ENCODE measurements at regions not wholly inside any gene's neighbourhood (a gene's known extent, or its start where the extent isn't known, plus 50 kb on each side); places are given as distances from the start of the nearest gene placed in this dataset.
"Not testable (repeated sequence)": the region's sequence is repeated elsewhere in the genome, so short reads cannot be mapped to it uniquely, and the experiment has no call there.

DNA sequence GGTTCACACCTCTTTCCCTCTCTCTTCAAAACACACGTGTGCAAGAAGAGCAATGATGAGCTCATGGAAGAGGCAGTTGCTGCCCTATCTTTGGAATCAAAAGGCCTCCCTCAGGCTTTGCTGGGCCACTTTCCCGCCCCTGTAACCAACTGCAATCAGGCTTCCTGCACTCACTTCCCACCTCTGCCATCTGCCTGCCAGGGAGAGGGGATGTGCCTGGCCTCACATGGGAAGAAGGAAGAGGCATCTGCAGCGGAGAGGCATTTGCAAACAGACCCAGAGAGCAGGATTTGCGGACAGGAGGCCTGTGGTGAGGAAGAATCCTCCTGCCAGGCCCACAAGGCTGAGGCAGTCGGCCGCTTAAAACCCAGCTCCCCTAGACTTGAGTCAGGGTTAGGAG, 175.6 kb upstream of the ATP10A start:
- CTCF ChIA-PET = no interaction called here
- H3K9me3 Mint-ChIP-seq (ENCODE audit: low read depth) = no peaks in the 10 kb centered on the region
- H3K27ac Mint-ChIP-seq = no peak overlapping the region
- ATAC-seq (no peak), DNase-seq (no peak)
- H3K36me3 Mint-ChIP-seq = no peaks in the 10 kb centered on the region
- peaks cover 4% of the 10 kb centered on the region for H3K4me1 Mint-ChIP-seq
- H3K27me3 Mint-ChIP-seq = peaks cover 5% of the 10 kb centered on the region
- no peak overlapping the region for H3K4me3 Mint-ChIP-seq

DNA sequence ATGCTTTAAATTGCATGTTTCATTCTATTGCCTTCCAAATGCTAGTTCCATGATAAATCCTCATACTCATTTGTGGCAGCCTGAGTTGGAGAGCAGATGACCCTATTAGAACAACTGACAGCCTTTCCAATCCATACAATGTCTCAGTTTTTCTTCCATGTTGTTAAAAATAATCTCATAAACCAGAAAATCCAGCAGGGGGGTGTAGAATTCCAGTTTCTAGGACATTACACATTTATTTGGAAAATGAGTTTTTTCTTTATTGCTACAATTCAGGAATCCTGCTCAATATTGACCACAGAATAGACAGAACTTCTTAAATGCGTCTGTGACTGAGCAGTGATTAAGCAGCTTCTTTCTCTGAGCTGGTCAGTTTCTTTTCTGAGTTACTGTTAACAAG, 174.2 kb upstream of the ATP10A start:
- Mint-ChIP-seq H3K36me3 (no peaks in the 10 kb centered on the region), H3K27me3 (peaks cover 5% of the 10 kb centered on the region), H3K4me1 (peaks cover 4% of the 10 kb centered on the region), H3K9me3 (ENCODE audit: low read depth) (no peaks in the 10 kb centered on the region), H3K4me3 (no peak overlapping the region), H3K27ac (no peak overlapping the region)
- ATAC-seq = no peak
- DNase-seq = no peak
- CTCF ChIA-PET = no interaction called here

- H3K9me3 Mint-ChIP-seq (ENCODE audit: low read depth) = no peaks in the 10 kb centered on the region
- H3K4me1 Mint-ChIP-seq = no peaks in the 10 kb centered on the region
- peaks cover 3% of the 10 kb centered on the region for H3K27me3 Mint-ChIP-seq
- no peak overlapping the region for H3K4me3 Mint-ChIP-seq
- H3K27ac Mint-ChIP-seq = no peak overlapping the region
- ATAC-seq = no peak
- CTCF ChIA-PET = no interaction called here
- DNase-seq = no peak
- H3K36me3 Mint-ChIP-seq = no peaks in the 10 kb centered on the region
Measured at GRCh38 chr15:26033493-26033892, 170.4 kb upstream of the ATP10A start.

DNA sequence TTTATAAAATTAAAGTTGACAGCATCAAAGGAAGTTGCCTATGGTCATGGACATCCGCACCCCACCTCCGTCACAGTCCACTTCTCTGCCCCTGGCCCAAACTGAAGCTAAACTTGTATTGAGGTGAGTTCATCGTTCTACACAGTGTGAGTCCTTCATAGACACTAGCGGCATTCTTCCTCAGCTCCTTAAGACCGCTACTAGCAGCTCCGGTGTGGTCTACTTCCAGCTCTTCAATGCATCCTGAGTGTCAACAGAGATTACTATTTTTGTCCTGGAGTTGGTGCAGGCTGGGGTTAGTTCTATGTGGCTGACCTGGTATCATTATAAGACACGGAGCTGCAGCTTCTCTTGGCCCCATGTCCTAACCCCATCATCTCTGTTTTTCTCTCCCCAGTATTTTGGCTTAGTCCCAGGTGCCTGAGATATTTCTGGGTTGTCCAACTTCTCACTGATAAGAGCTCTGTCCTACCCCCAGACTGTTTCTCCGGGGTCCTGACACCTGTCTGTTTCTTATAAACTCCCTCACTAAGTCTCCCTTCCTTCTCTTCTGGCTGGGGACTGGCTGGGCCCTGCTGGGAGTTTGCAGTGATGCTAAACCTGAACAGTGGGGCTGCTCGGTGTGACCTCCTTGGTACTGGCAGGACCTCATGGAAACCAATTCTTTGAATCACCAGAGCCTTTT, 169.2 kb upstream of the ATP10A start:
- no peak for DNase-seq
- Mint-ChIP-seq H3K9me3 (ENCODE audit: low read depth) (no peaks in the 10 kb centered on the region), H3K27me3 (no peaks in the 10 kb centered on the region), H3K27ac (no peak overlapping the region), H3K4me3 (no peak overlapping the region), H3K36me3 (no peaks in the 10 kb centered on the region), H3K4me1 (no peaks in the 10 kb centered on the region)
- CTCF ChIA-PET = no interaction called here
- ATAC-seq = no peak

- H3K4me3 Mint-ChIP-seq; DNase-seq; ATAC-seq; H3K27me3 Mint-ChIP-seq; H3K36me3 Mint-ChIP-seq; CTCF ChIA-PET; H3K4me1 Mint-ChIP-seq; H3K9me3 Mint-ChIP-seq (ENCODE audit: low read depth); H3K27ac Mint-ChIP-seq: not testable (repeated sequence)
Measured at GRCh38 chr15:26029586-26029985, 166.5 kb upstream of the ATP10A start.

DNA sequence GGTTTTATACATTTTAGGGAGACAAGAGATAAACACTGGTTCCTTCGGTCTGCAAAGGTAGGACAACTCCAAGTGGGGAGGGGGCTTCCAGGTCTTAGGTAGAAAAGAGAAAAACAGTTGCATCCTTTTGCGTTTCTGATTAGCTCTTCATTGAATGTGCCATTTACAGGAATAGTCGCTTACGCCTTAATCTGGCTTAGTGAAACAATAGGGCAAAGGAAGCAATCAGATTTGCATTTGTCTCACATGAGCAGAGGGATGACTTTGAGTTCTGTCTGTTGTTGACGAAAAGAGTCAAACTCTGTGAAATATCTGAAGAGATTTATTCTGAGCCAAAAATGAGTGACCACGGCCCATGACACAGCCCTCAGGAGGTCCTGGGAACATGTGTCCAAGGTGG, 166.0 kb upstream of the ATP10A start:
- CTCF ChIA-PET = no interaction called here
- no peak overlapping the region for H3K27ac Mint-ChIP-seq
- no peaks in the 10 kb centered on the region for H3K9me3 Mint-ChIP-seq (ENCODE audit: low read depth)
- no peak for ATAC-seq
- H3K4me3 Mint-ChIP-seq = no peak overlapping the region
- no peak for DNase-seq
- H3K36me3 Mint-ChIP-seq = no peaks in the 10 kb centered on the region
- no peaks in the 10 kb centered on the region for H3K4me1 Mint-ChIP-seq
- H3K27me3 Mint-ChIP-seq = no peaks in the 10 kb centered on the region

DNA sequence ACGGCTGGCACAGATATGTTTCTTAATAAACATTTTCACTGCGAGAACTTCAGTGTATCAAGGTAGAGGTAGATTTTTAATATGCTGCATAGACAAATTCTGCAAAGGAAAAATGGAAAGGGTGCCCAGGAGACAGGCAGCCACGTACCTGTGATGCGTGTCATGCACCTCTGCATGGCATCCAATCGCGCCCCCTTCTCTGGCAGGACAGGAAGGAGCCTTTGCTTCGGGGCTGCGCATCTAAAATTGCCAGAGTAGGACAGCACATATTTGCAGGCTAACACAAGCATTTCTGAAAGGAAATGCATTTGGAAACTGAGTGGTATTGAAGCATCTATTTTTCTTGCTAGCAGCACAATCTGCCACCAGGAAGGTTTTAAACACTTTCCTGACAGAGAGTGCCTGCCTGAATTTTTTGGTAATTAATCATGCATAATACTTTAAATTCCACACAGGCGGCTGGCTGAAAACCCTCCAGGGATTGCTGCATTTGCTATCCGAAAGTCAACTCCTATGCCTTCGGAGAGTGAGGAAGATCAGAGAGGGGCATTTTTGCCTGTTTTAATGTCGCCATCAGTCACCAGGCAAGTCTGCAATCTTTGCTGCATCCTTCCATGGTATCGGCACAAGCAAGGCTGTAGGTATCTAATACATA, 165.1 kb upstream of the ATP10A start:
- no peak overlapping the region for H3K27ac Mint-ChIP-seq
- no peaks in the 10 kb centered on the region for H3K9me3 Mint-ChIP-seq (ENCODE audit: low read depth)
- no peaks in the 10 kb centered on the region for H3K27me3 Mint-ChIP-seq
- no peaks in the 10 kb centered on the region for H3K36me3 Mint-ChIP-seq
- no peak overlapping the region for H3K4me3 Mint-ChIP-seq
- no peak for DNase-seq
- CTCF ChIA-PET = no interaction called here
- no peaks in the 10 kb centered on the region for H3K4me1 Mint-ChIP-seq
- no peak for ATAC-seq

GRCh38 chr15:26026671-26027070, 163.5 kb upstream of the ATP10A start:
- not testable (repeated sequence) for ATAC-seq; H3K4me1 Mint-ChIP-seq; H3K9me3 Mint-ChIP-seq (ENCODE audit: low read depth)

DNA sequence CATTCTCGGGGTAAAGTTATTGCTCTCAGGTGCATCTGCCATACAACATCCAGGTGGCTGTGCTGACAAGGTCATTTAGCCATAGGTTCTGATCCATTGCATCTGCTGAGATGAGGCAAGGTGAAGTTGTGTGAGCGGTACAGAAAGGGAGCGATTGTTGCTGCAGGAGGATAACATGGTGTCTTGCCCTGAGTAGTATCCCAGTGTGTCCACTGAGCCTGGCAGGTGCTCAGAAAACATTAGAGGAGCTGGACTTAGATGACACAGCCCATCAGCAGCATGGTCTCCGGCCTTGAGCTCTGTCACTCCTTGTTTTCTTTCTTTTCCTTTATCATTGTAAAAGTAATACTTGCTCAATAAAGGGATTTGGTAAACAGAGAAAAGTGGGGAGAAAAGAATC, 161.1 kb upstream of the ATP10A start:
- Mint-ChIP-seq H3K36me3 (no peaks in the 10 kb centered on the region), H3K27me3 (no peaks in the 10 kb centered on the region), H3K9me3 (ENCODE audit: low read depth) (no peaks in the 10 kb centered on the region), H3K4me1 (no peaks in the 10 kb centered on the region), H3K4me3 (no peak overlapping the region), H3K27ac (no peak overlapping the region)
- CTCF ChIA-PET = no interaction called here
- DNase-seq = no peak
- ATAC-seq = no peak

More at GRCh38 chr15:26026671-26027070, 163.5 kb upstream of the ATP10A start:
- H3K27ac Mint-ChIP-seq, H3K36me3 Mint-ChIP-seq, CTCF ChIA-PET, DNase-seq, H3K27me3 Mint-ChIP-seq, H3K4me3 Mint-ChIP-seq: not testable (repeated sequence)

GRCh38 chr15:26023691-26024090, 160.6 kb upstream of the ATP10A start:
- CTCF ChIA-PET = no interaction called here
- Mint-ChIP-seq H3K9me3 (ENCODE audit: low read depth) (no peaks in the 10 kb centered on the region), H3K4me1 (no peaks in the 10 kb centered on the region), H3K36me3 (no peaks in the 10 kb centered on the region), H3K27ac (no peak overlapping the region), H3K4me3 (no peak overlapping the region), H3K27me3 (no peaks in the 10 kb centered on the region)
- DNase-seq = no peak
- no peak for ATAC-seq

DNA sequence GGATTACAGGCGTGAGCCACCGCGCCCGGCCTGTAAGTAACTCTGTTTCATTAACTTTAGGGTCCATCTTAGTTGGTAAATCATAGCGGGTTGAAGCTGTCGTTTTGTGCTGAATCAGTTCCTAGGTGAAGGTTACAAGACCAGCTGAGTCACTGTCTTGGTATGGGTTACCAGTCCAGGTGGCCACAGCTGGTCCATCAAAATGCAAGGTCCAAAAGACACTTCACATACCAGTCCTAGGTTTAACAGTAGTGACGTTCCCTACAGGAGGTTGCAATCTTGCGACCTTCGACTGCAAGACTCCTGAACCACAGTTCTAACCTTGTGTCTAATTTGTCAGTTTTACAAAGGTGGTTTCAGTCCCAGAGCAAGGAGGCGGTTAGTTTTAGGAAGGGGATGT, 160.1 kb upstream of the ATP10A start:
- Mint-ChIP-seq H3K4me1 (no peaks in the 10 kb centered on the region), H3K27me3 (no peaks in the 10 kb centered on the region), H3K27ac (no peak overlapping the region), H3K4me3 (no peak overlapping the region), H3K9me3 (ENCODE audit: low read depth) (no peaks in the 10 kb centered on the region), H3K36me3 (no peaks in the 10 kb centered on the region)
- CTCF ChIA-PET = no interaction called here
- DNase-seq (no peak), ATAC-seq (no peak)

DNA sequence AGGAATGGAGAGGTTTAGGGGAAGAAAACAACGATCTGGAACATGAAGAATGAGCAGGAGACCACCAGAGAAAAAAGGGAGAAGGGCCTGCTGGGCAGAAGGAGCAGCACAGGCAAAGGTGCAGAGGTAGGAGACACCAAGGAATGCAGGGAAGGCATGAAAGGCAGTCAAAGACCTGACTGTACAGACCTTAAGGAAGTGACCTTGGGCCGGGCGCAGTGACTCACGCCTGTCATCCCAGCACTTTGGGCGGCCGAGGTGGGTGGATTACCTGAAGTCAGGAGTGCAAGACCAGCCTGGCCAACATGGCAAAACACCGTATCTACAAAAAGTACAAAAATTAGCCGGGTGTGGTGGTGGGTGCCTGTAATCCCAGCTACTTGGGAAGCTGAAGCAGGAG, 157.7 kb upstream of the ATP10A start:
- H3K4me1 Mint-ChIP-seq = no peaks in the 10 kb centered on the region
- DNase-seq (no peak), ATAC-seq (no peak)
- H3K4me3 Mint-ChIP-seq = no peak overlapping the region
- CTCF ChIA-PET = no interaction called here
- no peak overlapping the region for H3K27ac Mint-ChIP-seq
- no peaks in the 10 kb centered on the region for H3K27me3 Mint-ChIP-seq
- no peaks in the 10 kb centered on the region for H3K36me3 Mint-ChIP-seq
- no peaks in the 10 kb centered on the region for H3K9me3 Mint-ChIP-seq (ENCODE audit: low read depth)

GRCh38 chr15:26017665-26018064, 154.5 kb upstream of the ATP10A start:
- no peak for ATAC-seq
- H3K9me3 Mint-ChIP-seq (ENCODE audit: low read depth) = no peaks in the 10 kb centered on the region
- no peak overlapping the region for H3K4me3 Mint-ChIP-seq

DNA sequence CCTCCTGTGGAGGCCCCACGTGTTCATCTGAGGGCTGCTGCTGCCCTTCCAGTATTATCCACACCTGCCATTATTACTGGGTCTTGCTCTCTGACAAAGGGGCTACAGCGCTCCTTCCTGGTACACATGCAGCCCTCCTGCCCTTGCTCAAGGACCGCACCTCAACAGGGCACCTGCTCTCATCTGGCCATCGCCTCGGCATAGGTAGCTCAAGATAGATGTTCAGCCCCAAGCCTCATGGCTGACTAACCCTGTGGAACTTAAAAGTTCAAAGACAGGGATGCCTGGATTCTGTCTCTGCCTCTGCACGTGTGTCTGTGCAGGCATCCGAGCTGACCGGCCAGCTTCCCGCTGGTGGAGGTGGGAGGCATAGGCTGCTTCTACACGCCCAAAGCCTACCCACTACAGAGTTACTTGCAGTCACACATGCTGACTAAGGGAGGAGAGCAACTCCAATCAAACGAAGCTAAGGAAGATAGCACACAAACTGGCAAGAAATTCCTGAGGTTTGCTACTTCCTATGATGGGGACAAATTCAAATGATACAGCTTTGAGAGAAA, 152.5 kb upstream of the ATP10A start:
- CTCF ChIA-PET = no interaction called here
- no peaks in the 10 kb centered on the region for H3K4me1 Mint-ChIP-seq
- ATAC-seq (no peak), DNase-seq (no peak)
- no peaks in the 10 kb centered on the region for H3K36me3 Mint-ChIP-seq
- H3K27me3 Mint-ChIP-seq = peaks cover 4% of the 10 kb centered on the region
- H3K27ac Mint-ChIP-seq = no peak overlapping the region
- no peaks in the 10 kb centered on the region for H3K9me3 Mint-ChIP-seq (ENCODE audit: low read depth)
- H3K4me3 Mint-ChIP-seq = no peak overlapping the region

More at GRCh38 chr15:26017665-26018064, 154.5 kb upstream of the ATP10A start:
- H3K36me3 Mint-ChIP-seq = no peaks in the 10 kb centered on the region
- H3K4me1 Mint-ChIP-seq = no peaks in the 10 kb centered on the region
- no peak overlapping the region for H3K27ac Mint-ChIP-seq
- DNase-seq = no peak
- H3K27me3 Mint-ChIP-seq = peaks cover 3% of the 10 kb centered on the region
- CTCF ChIA-PET = no interaction called here
